ENCODE measurements at regions not wholly inside any gene's neighbourhood (a gene's known extent, or its start where the extent isn't known, plus 50 kb on each side); places are given as distances from the start of the nearest gene placed in this dataset.
"Not testable (repeated sequence)": the region's sequence is repeated elsewhere in the genome, so short reads cannot be mapped to it uniquely, and the experiment has no call there.

- H3K36me3 Mint-ChIP-seq (ENCODE audit: low read depth); DNase-seq; H3K9me3 Mint-ChIP-seq; H3K27me3 Mint-ChIP-seq; H3K27ac Mint-ChIP-seq; H3K4me1 Mint-ChIP-seq; POLR2A ChIA-PET; CTCF ChIA-PET; H3K4me3 Mint-ChIP-seq: not testable (repeated sequence)
These were observed 714.4 kb upstream of the MGAT4C start for GRCh38 chr12:86970595-86970994.

GRCh38 chr12:86959766-86960458 lies 703.7 kb upstream of the MGAT4C start:
- Mint-ChIP-seq H3K27ac (no peak overlapping the region), H3K9me3 (no peaks in the 10 kb centered on the region), H3K36me3 (ENCODE audit: low read depth) (no peaks in the 10 kb centered on the region), H3K4me3 (no peak overlapping the region), H3K4me1 (no peaks in the 10 kb centered on the region), H3K27me3 (no peaks in the 10 kb centered on the region)
- DNase-seq = no peak
- POLR2A ChIA-PET = no interaction called here
- CTCF ChIA-PET = no interaction called here

- no peak for DNase-seq
These were observed 694.3 kb upstream of the MGAT4C start for GRCh38 chr12:86950444-86950843.

GRCh38 chr12:86950043-86950442 lies 693.9 kb upstream of the MGAT4C start:
- Mint-ChIP-seq H3K9me3 (no peaks in the 10 kb centered on the region), H3K4me3 (no peak overlapping the region), H3K27me3 (no peaks in the 10 kb centered on the region), H3K36me3 (ENCODE audit: low read depth) (no peaks in the 10 kb centered on the region), H3K27ac (no peak overlapping the region), H3K4me1 (no peaks in the 10 kb centered on the region)
- CTCF ChIA-PET = no interaction called here
- POLR2A ChIA-PET = no interaction called here
- DNase-seq = no peak

More at GRCh38 chr12:86950444-86950843, 694.3 kb upstream of the MGAT4C start:
- no peaks in the 10 kb centered on the region for H3K9me3 Mint-ChIP-seq
- H3K27me3 Mint-ChIP-seq = no peaks in the 10 kb centered on the region
- ChIA-PET CTCF (no interaction called here), POLR2A (no interaction called here)
- H3K4me3 Mint-ChIP-seq = no peak overlapping the region
- H3K27ac Mint-ChIP-seq = no peak overlapping the region
- H3K4me1 Mint-ChIP-seq = no peaks in the 10 kb centered on the region
- no peaks in the 10 kb centered on the region for H3K36me3 Mint-ChIP-seq (ENCODE audit: low read depth)

GRCh38 chr12:86948851-86949250 lies 692.7 kb upstream of the MGAT4C start:
- POLR2A ChIA-PET = no interaction called here
- Mint-ChIP-seq H3K4me1 (no peaks in the 10 kb centered on the region), H3K27ac (no peak overlapping the region), H3K4me3 (no peak overlapping the region), H3K36me3 (ENCODE audit: low read depth) (no peaks in the 10 kb centered on the region), H3K9me3 (no peaks in the 10 kb centered on the region), H3K27me3 (no peaks in the 10 kb centered on the region)
- DNase-seq = no peak
- CTCF ChIA-PET = no interaction called here

GRCh38 chr12:86945685-86946196 lies 689.5 kb upstream of the MGAT4C start:
- no peak overlapping the region for H3K27ac Mint-ChIP-seq
- no peaks in the 10 kb centered on the region for H3K4me1 Mint-ChIP-seq
- no peak overlapping the region for H3K4me3 Mint-ChIP-seq
- CTCF ChIA-PET = no interaction called here
- H3K27me3 Mint-ChIP-seq = no peaks in the 10 kb centered on the region
- POLR2A ChIA-PET = no interaction called here
- no peak for DNase-seq
- no peaks in the 10 kb centered on the region for H3K36me3 Mint-ChIP-seq (ENCODE audit: low read depth)
- no peaks in the 10 kb centered on the region for H3K9me3 Mint-ChIP-seq

GRCh38 chr12:86944197-86944819 lies 688.1 kb upstream of the MGAT4C start:
- not testable (repeated sequence) for H3K36me3 Mint-ChIP-seq (ENCODE audit: low read depth); H3K27me3 Mint-ChIP-seq

GRCh38 chr12:86931714-86932113 lies 675.5 kb upstream of the MGAT4C start:
- Mint-ChIP-seq H3K27ac (no peak overlapping the region), H3K4me3 (no peak overlapping the region), H3K4me1 (no peaks in the 10 kb centered on the region), H3K27me3 (no peaks in the 10 kb centered on the region), H3K36me3 (ENCODE audit: low read depth) (no peaks in the 10 kb centered on the region), H3K9me3 (no peaks in the 10 kb centered on the region)
- POLR2A ChIA-PET = no interaction called here
- DNase-seq = no peak
- CTCF ChIA-PET = no interaction called here

More at GRCh38 chr12:86944197-86944819, 688.1 kb upstream of the MGAT4C start:
- CTCF ChIA-PET, H3K9me3 Mint-ChIP-seq, POLR2A ChIA-PET, H3K27ac Mint-ChIP-seq, H3K4me3 Mint-ChIP-seq, H3K4me1 Mint-ChIP-seq, DNase-seq: not testable (repeated sequence)

GRCh38 chr12:86929962-86930361 lies 673.8 kb upstream of the MGAT4C start:
- DNase-seq = no peak
- no peaks in the 10 kb centered on the region for H3K9me3 Mint-ChIP-seq
- no peak overlapping the region for H3K27ac Mint-ChIP-seq
- H3K4me3 Mint-ChIP-seq = no peak overlapping the region
- no peaks in the 10 kb centered on the region for H3K4me1 Mint-ChIP-seq
- ChIA-PET CTCF (no interaction called here), POLR2A (no interaction called here)
- H3K27me3 Mint-ChIP-seq = no peaks in the 10 kb centered on the region
- H3K36me3 Mint-ChIP-seq (ENCODE audit: low read depth) = no peaks in the 10 kb centered on the region

- DNase-seq = no peak
- H3K27me3 Mint-ChIP-seq = no peaks in the 10 kb centered on the region
- no peaks in the 10 kb centered on the region for H3K4me1 Mint-ChIP-seq
- no peak overlapping the region for H3K27ac Mint-ChIP-seq
- CTCF ChIA-PET = no interaction called here
- no peaks in the 10 kb centered on the region for H3K36me3 Mint-ChIP-seq (ENCODE audit: low read depth)
- no peak overlapping the region for H3K4me3 Mint-ChIP-seq
- POLR2A ChIA-PET = no interaction called here
- peaks cover 3% of the 10 kb centered on the region for H3K9me3 Mint-ChIP-seq
These were observed 660.9 kb upstream of the MGAT4C start for GRCh38 chr12:86917121-86917520.

GRCh38 chr12:86914721-86915120 lies 658.5 kb upstream of the MGAT4C start:
- Mint-ChIP-seq H3K9me3 (no peaks in the 10 kb centered on the region), H3K4me1 (no peaks in the 10 kb centered on the region), H3K27me3 (no peaks in the 10 kb centered on the region), H3K4me3 (no peak overlapping the region), H3K36me3 (ENCODE audit: low read depth) (no peaks in the 10 kb centered on the region), H3K27ac (no peak overlapping the region)
- no peak for DNase-seq
- CTCF ChIA-PET = no interaction called here
- POLR2A ChIA-PET = no interaction called here

- no peak overlapping the region for H3K4me3 Mint-ChIP-seq
- H3K9me3 Mint-ChIP-seq = no peaks in the 10 kb centered on the region
- POLR2A ChIA-PET = no interaction called here
- H3K27me3 Mint-ChIP-seq = no peaks in the 10 kb centered on the region
- DNase-seq = no peak
- no peaks in the 10 kb centered on the region for H3K4me1 Mint-ChIP-seq
- H3K36me3 Mint-ChIP-seq (ENCODE audit: low read depth) = no peaks in the 10 kb centered on the region
- CTCF ChIA-PET = no interaction called here
- no peak overlapping the region for H3K27ac Mint-ChIP-seq
These were observed 655.8 kb upstream of the MGAT4C start for GRCh38 chr12:86911973-86912372.

GRCh38 chr12:86903159-86903558 lies 647.0 kb upstream of the MGAT4C start:
- H3K36me3 Mint-ChIP-seq (ENCODE audit: low read depth) = no peaks in the 10 kb centered on the region
- CTCF ChIA-PET = no interaction called here
- no peak overlapping the region for H3K27ac Mint-ChIP-seq
- H3K27me3 Mint-ChIP-seq = no peaks in the 10 kb centered on the region
- DNase-seq = no peak
- no peaks in the 10 kb centered on the region for H3K9me3 Mint-ChIP-seq
- H3K4me3 Mint-ChIP-seq = no peak overlapping the region
- H3K4me1 Mint-ChIP-seq = no peaks in the 10 kb centered on the region
- POLR2A ChIA-PET = no interaction called here

- Mint-ChIP-seq H3K4me3 (no peak overlapping the region), H3K27ac (no peak overlapping the region), H3K36me3 (ENCODE audit: low read depth) (no peaks in the 10 kb centered on the region), H3K9me3 (peaks cover 2% of the 10 kb centered on the region), H3K27me3 (no peaks in the 10 kb centered on the region), H3K4me1 (no peaks in the 10 kb centered on the region)
- ChIA-PET POLR2A (no interaction called here), CTCF (no interaction called here)
- no peak for DNase-seq
These were observed 604.6 kb upstream of the MGAT4C start for GRCh38 chr12:86860776-86861175.
